OCI-LY1 (cell line): ENCODE measurements at regions not wholly inside any gene's neighbourhood (a gene's known extent, or its start where the extent isn't known, plus 50 kb on each side); places are given as distances from the start of the nearest gene placed in this dataset.

Experiments used
- H2AFZ ChIP-seq: fragments of 200-600 bp; sonication (generic), shearing (Covaris generic); 2 replicates; pipeline ENCODE4 v1.6.0; 2014; ENCODE audit warnings: antibody characterized with exemption, mild to moderate bottlenecking, low read length
- H3F3A ChIP-seq: fragments of 200-600 bp; sonication (generic), shearing (Covaris generic); 2 replicates; pipeline ENCODE4 v1.6.0; 2014; ENCODE audit warnings: mild to moderate bottlenecking, antibody characterized with exemption, low read length, moderate library complexity; ENCODE audit not compliant: insufficient read depth
- H3K27ac ChIP-seq: fragments of 200-600 bp; sonication (generic); 2 replicates; pipeline ENCODE4 v1.5.1; 2014; ENCODE audit warnings: low read length, mixed run types, mild to moderate bottlenecking, low read depth; ENCODE audit not compliant: poor library complexity, severe bottlenecking
- H3K27me3 ChIP-seq: fragments of 200-600 bp; sonication (generic); 2 replicates; pipeline ENCODE4 v1.6.0; 2014; ENCODE audit warnings: antibody characterized with exemption, mild to moderate bottlenecking, low read length, moderate library complexity; ENCODE audit not compliant: insufficient read depth
- H3K36me3 ChIP-seq: fragments of 200-600 bp; sonication (generic); 2 replicates; pipeline ENCODE4 v1.6.1; 2014; ENCODE audit warnings: mild to moderate bottlenecking, antibody characterized with exemption, low read length, moderate library complexity, mixed read lengths; ENCODE audit not compliant: insufficient read depth
- H3K4me1 ChIP-seq: fragments of 200-600 bp; sonication (generic); 2 replicates; pipeline ENCODE4 v1.5.1; 2014; ENCODE audit warnings: mild to moderate bottlenecking, low read length, moderate library complexity; ENCODE audit not compliant: insufficient read depth, severe bottlenecking
- H3K4me2 ChIP-seq: fragments of 200-600 bp; sonication (generic), shearing (Covaris generic); 2 replicates; pipeline ENCODE4 v1.6.1; 2014; ENCODE audit warnings: low read length
- H3K4me3 ChIP-seq: fragments of 200-600 bp; sonication (generic); 2 replicates; pipeline ENCODE4 v1.5.1; 2014; ENCODE audit warnings: low read length, low read depth, mild to moderate bottlenecking, mixed read lengths; ENCODE audit not compliant: poor library complexity, severe bottlenecking
- H3K79me2 ChIP-seq: fragments of 200-600 bp; shearing (Covaris generic); 2 replicates; pipeline ENCODE4 v1.6.1; 2016; ENCODE audit warnings: mixed run types, low read length, mixed read lengths; ENCODE audit not compliant: insufficient read depth
- H3K9ac ChIP-seq: fragments of 200-600 bp; sonication (generic), shearing (Covaris generic); 2 replicates; pipeline ENCODE4 v1.6.1; 2014; ENCODE audit warnings: mild to moderate bottlenecking, low read length, mixed read lengths
- H3K9me2 ChIP-seq: fragments of 200-600 bp; sonication (generic), shearing (Covaris generic); 2 replicates; pipeline ENCODE4 v1.6.1; 2014; ENCODE audit warnings: low read depth, mild to moderate bottlenecking, low read length, mixed read lengths
- H3K9me3 ChIP-seq: fragments of 200-600 bp; shearing (Covaris generic); 2 replicates; pipeline ENCODE4 v1.6.1; 2014; ENCODE audit warnings: low read length, mixed read lengths
- H4K20me1 ChIP-seq: fragments of 200-600 bp; sonication (generic), shearing (Covaris generic); 2 replicates; pipeline ENCODE4 v1.6.0; 2016; ENCODE audit warnings: mild to moderate bottlenecking, low read length; ENCODE audit not compliant: insufficient read depth
- CTCF ChIP-seq: fragments of 200-600 bp; sonication (generic), shearing (Covaris generic); IDR thresholded peaks from 2 replicates; pipeline ENCODE4 v1.5.1; 2017; ENCODE audit warnings: mild to moderate bottlenecking, antibody characterized with exemption, low read length, moderate library complexity, mixed read lengths
- EZH2 ChIP-seq: fragments of 200-600 bp; sonication (generic), shearing (Covaris generic); IDR thresholded peaks from 2 replicates; pipeline ENCODE4 v1.8.0; 2017; ENCODE audit warnings: borderline replicate concordance, mixed run types, mild to moderate bottlenecking, antibody characterized with exemption, low read length, moderate library complexity, mixed read lengths

DNA sequence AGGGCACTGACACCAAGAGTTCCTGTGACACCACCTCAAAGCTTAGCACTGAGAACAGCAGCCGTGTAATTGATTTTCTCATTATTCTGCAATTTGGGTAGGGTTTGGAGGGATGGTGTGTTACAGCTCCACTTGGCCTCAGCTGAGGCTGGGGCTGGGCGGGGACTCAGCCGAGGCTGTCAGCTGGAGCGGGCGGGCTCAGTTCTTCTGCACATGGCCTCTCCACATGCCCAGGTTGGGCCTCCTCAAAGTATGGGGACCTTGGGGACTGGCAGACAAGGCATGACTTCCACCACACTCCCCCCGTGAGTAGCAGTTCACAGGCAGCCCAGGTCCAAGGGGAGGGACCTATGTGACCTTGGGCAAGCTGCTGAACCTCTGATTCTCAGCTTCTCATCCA is 171.5 kb downstream of the IRF8 start:
- TF ChIP-seq CTCF = no peak
- TF ChIP-seq EZH2 = no peak

GRCh38 chr16:86070971-86071370 is 172.0 kb downstream of the IRF8 start:
- TF ChIP-seq CTCF (no peak), EZH2 (no peak)
- no peaks in the 10 kb centered on the region for H3K36me3 ChIP-seq
- no peak overlapping the region for H3K4me3 ChIP-seq
- no peak overlapping the region for H3K4me2 ChIP-seq
- no peaks in the 10 kb centered on the region; the same call in 1 of the 2 replicates for H3K27me3 ChIP-seq
- H3K79me2 ChIP-seq = no peaks in the 10 kb centered on the region
- no peaks in the 10 kb centered on the region for H3K4me1 ChIP-seq
- H3K9ac ChIP-seq = no peak overlapping the region
- H3K27ac ChIP-seq = no peak overlapping the region
- no peaks in the 10 kb centered on the region for H4K20me1 ChIP-seq
- no peak overlapping the region for H2AFZ ChIP-seq
- no peaks in the 10 kb centered on the region for H3K9me2 ChIP-seq
- H3K9me3 ChIP-seq = no peaks in the 10 kb centered on the region
- no peaks in the 10 kb centered on the region for H3F3A ChIP-seq

More for the DNA sequence above, 171.5 kb downstream of the IRF8 start:
- H3K9ac ChIP-seq = no peak overlapping the region
- no peak overlapping the region for H3K4me2 ChIP-seq
- no peaks in the 10 kb centered on the region for H3K9me2 ChIP-seq
- no peak overlapping the region for H2AFZ ChIP-seq
- no peaks in the 10 kb centered on the region for H3K36me3 ChIP-seq
- H3K79me2 ChIP-seq = no peaks in the 10 kb centered on the region
- no peaks in the 10 kb centered on the region for H4K20me1 ChIP-seq
- H3K27ac ChIP-seq = no peak overlapping the region
- H3K4me1 ChIP-seq = no peaks in the 10 kb centered on the region
- no peaks in the 10 kb centered on the region for H3F3A ChIP-seq
- H3K9me3 ChIP-seq = no peaks in the 10 kb centered on the region
- H3K27me3 ChIP-seq = no peaks in the 10 kb centered on the region; the same call in 1 of the 2 replicates
- no peak overlapping the region for H3K4me3 ChIP-seq

DNA sequence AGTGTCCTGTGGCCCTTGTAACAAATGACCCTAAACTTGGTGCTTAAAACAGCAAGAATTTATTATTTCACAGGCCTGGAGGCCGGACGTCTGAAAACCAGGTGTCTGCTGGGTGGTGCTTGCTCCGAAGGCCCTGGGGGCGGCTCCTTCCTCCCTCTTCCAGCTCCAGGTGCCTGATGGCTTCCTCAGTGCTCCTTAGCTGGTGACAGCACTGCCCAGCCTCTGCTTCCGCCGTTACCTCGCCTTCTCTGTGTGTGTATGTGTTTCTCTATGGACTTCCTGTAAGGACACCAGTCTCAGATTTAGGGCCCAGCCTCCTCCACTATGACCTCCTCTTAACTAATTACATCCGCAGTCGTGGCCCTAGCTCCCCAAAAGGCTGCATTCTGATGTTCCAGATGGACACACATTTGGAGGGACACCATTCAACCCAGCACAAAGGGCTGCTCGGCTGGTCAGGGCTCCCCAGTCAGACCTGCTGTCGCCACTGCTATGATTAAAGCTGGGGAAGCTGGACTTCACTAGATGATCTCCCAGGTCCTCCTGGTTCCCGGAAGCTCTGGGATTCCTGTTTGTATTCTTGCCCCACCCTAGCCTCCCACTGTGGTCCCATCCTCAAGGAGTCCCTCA is 172.8 kb downstream of the IRF8 start:
- H3K4me2 ChIP-seq = no peak overlapping the region
- no peaks in the 10 kb centered on the region for H4K20me1 ChIP-seq
- no peaks in the 10 kb centered on the region for H3K9me3 ChIP-seq
- no peak overlapping the region for H3K27ac ChIP-seq
- H3K27me3 ChIP-seq = peaks cover 3% of the 10 kb centered on the region; the same call in 1 of the 2 replicates
- H3F3A ChIP-seq = no peaks in the 10 kb centered on the region
- no peaks in the 10 kb centered on the region for H3K79me2 ChIP-seq
- TF ChIP-seq EZH2 (no peak), CTCF (no peak)
- H3K36me3 ChIP-seq = no peaks in the 10 kb centered on the region
- no peak overlapping the region for H3K4me3 ChIP-seq
- no peaks in the 10 kb centered on the region for H3K9me2 ChIP-seq
- H3K9ac ChIP-seq = no peak overlapping the region
- no peaks in the 10 kb centered on the region for H3K4me1 ChIP-seq
- no peak overlapping the region for H2AFZ ChIP-seq
